ENCODE measurements at regions not wholly inside any gene's neighbourhood (a gene's known extent, or its start where the extent isn't known, plus 50 kb on each side); places are given as distances from the start of the nearest gene placed in this dataset.

DNA sequence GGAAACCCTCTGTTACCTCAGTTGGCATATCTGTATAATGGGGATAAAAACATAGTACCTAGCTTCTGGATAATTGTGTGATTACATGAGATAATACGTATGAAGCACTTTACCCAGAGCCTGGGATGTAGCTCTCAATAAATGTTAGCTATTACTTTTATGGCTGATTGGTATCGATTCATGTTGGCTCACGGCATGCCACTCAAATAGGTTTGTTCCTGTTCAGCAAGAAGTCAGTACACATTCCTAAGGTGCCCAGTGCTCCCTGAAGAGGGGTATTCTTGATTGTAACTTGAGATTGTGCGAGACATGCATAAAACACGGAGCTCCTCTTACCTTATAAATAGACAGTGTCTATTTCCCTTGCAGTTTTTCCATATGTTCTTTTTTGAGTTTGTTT is 78.5 kb upstream of the GALNT2 start:
- Histone ChIP-seq H3K27ac (no peak overlapping the region), H3K4me3 (no peak overlapping the region), H3K4me1 (replicated peaks) (no peaks in the 10 kb centered on the region), H3K36me3 (no peaks in the 10 kb centered on the region), H3K27me3 (replicated peaks; ENCODE audit: insufficient read depth) (no peaks in the 10 kb centered on the region), H3K9me3 (no peaks in the 10 kb centered on the region)
- 32% methylated on average over 5 of the region's 5 CpGs for WGBS
- TF ChIP-seq POLR2AphosphoS5 (IDR thresholded peaks at IDR 0.05), result peak; percentile 78
- TF ChIP-seq POLR2A (IDR thresholded peaks at IDR 0.05), result no peak
- TF ChIP-seq, protein P1, sequence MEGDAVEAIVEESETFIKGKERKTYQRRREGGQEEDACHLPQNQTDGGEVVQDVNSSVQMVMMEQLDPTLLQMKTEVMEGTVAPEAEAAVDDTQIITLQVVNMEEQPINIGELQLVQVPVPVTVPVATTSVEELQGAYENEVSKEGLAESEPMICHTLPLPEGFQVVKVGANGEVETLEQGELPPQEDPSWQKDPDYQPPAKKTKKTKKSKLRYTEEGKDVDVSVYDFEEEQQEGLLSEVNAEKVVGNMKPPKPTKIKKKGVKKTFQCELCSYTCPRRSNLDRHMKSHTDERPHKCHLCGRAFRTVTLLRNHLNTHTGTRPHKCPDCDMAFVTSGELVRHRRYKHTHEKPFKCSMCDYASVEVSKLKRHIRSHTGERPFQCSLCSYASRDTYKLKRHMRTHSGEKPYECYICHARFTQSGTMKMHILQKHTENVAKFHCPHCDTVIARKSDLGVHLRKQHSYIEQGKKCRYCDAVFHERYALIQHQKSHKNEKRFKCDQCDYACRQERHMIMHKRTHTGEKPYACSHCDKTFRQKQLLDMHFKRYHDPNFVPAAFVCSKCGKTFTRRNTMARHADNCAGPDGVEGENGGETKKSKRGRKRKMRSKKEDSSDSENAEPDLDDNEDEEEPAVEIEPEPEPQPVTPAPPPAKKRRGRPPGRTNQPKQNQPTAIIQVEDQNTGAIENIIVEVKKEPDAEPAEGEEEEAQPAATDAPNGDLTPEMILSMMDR (IDR thresholded peaks at IDR 0.05), result no peak
- DNase-seq (ENCODE audit: low spot score), result peak; percentile 61
- intact Hi-C loops (cut with DNase I), result no loop called here

DNA sequence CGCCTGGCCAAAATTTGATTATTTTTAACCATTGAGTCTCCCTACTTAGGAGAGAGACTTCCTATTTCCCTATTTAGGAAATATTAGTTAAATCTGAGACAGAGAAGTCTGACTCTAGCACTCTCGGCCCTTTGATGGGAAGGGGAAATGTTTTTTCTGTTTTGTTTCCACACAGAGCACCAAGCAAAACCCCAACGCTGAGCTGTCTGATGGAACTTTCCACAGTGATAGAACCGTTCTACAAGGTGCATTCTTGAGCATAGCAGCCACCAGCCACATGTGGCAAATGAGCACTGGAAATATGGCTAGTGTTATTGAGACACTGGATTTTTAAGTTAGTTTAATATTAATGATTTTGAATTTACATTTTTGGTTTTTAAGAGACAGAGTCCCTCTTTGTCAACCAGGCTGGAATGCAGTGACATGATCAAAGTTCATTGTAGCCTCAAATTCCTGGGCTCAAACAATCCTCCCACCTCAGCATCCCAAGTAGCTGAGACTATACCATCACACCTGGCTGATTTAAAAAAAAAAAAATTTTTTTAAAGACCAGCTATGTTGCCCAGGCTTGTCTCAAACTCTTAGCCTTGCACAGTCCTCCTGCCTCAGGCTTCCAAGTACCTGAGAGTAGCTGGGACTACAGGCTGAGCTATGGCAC is 77.3 kb upstream of the GALNT2 start:
- Histone ChIP-seq H3K27ac (no peak overlapping the region), H3K4me1 (replicated peaks) (no peaks in the 10 kb centered on the region), H3K27me3 (replicated peaks; ENCODE audit: insufficient read depth) (no peaks in the 10 kb centered on the region), H3K36me3 (no peaks in the 10 kb centered on the region), H3K4me3 (no peak overlapping the region), H3K9me3 (no peaks in the 10 kb centered on the region)
- DNase-seq (ENCODE audit: low spot score), result no peak
- intact Hi-C loops (cut with DNase I), result no loop called here
- TF ChIP-seq POLR2AphosphoS5 (IDR thresholded peaks at IDR 0.05), result no peak
- TF ChIP-seq, protein P1 (IDR thresholded peaks at IDR 0.05), result no peak
- no peak for TF ChIP-seq POLR2A (IDR thresholded peaks at IDR 0.05)
- 89% methylated on average over 4 of the region's 4 CpGs for WGBS

DNA sequence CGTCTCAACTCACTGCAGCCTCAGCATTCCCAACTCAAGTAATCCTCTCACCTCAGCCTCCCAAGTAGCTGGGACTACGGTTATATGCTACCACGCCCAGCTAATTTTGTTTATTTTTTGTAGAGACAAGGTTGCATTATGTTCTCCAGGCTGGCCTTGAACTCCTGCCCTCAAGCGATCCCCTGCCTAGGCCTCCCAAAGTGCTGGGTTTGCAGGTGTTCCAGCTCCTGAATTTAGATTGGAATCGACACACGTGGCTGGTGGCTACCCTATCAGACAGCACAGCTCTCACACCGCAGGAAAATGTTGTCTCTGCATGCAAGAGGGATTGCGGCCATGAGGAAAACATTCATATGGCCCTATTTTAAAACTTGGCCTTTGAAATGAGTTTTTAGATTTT is 76.7 kb upstream of the GALNT2 start:
- Histone ChIP-seq H3K36me3 (no peaks in the 10 kb centered on the region), H3K27me3 (replicated peaks; ENCODE audit: insufficient read depth) (no peaks in the 10 kb centered on the region), H3K4me1 (replicated peaks) (no peaks in the 10 kb centered on the region), H3K4me3 (no peak overlapping the region), H3K9me3 (no peaks in the 10 kb centered on the region), H3K27ac (no peak overlapping the region)
- intact Hi-C loops (cut with DNase I), result no loop called here
- 86% methylated on average over 8 of the region's 8 CpGs for WGBS
- no peak for TF ChIP-seq POLR2AphosphoS5 (IDR thresholded peaks at IDR 0.05)
- TF ChIP-seq, protein P1 (IDR thresholded peaks at IDR 0.05), result no peak
- TF ChIP-seq POLR2A (IDR thresholded peaks at IDR 0.05), result no peak
- no peak for DNase-seq (ENCODE audit: low spot score)

DNA sequence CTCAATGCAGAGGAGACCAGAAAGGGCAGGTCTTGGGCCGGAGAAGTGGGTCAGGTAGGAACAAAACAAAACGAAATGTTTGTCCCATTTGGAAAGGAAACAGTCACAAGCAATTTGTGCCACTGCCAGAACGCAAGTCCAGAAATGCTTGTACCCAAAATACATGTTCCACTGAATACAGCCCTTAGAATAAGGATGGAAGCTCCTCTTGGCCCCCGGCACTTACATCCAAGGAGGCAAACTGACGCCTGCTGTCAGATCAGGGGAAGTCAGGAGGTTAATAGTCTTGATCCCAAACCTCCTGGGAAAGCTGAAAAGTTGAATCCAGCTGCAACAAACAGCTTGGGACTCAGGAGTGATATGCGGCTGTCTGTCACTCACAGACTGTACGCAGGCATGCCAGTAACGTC is 75.9 kb upstream of the GALNT2 start:
- Histone ChIP-seq H3K27ac (no peak overlapping the region), H3K9me3 (no peaks in the 10 kb centered on the region), H3K4me1 (replicated peaks) (no peaks in the 10 kb centered on the region), H3K27me3 (replicated peaks; ENCODE audit: insufficient read depth) (no peaks in the 10 kb centered on the region), H3K4me3 (no peak overlapping the region), H3K36me3 (no peaks in the 10 kb centered on the region)
- intact Hi-C loops (cut with DNase I), result no loop called here
- TF ChIP-seq POLR2A (IDR thresholded peaks at IDR 0.05) (no peak), POLR2AphosphoS5 (IDR thresholded peaks at IDR 0.05) (no peak)
- TF ChIP-seq, protein P1 (IDR thresholded peaks at IDR 0.05), result no peak
- 49% methylated on average over 8 of the region's 8 CpGs for WGBS
- DNase-seq (ENCODE audit: low spot score), result no peak

DNA sequence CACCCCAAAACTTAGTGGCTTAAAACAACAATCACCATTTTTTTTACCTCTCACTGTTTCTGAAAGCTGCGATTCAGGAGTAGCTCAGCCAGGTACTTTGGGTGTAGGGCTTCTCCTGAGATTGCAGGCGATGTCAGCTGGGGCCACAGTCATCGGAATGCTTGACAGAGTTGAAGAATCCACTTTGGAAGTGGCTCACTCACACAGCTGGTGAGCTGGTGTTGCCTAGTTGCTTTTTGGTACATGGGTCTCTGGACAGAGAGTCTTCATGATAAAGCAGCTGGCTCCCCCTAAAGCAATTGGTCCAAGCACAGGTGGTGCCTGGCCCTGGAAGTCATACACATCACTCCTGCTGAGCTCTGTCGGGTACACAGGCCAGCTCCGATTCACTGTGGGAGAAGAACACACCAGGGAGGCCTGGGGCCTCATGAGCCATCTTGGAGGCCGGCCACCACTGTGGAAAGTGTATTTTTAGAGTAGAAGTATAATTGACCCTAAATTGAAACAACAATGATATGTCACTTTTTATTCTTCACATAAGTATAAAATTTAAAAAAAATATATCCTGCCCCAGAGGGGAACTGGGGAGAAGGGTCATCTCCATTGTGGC is 75.2 kb upstream of the GALNT2 start:
- DNase-seq (ENCODE audit: low spot score), result no peak
- no peaks in the 10 kb centered on the region for H3K9me3 ChIP-seq
- no peak overlapping the region for H3K27ac ChIP-seq
- no peaks in the 10 kb centered on the region for H3K27me3 ChIP-seq (replicated peaks; ENCODE audit: insufficient read depth)
- intact Hi-C loops (cut with DNase I), result no loop called here
- H3K4me1 ChIP-seq (replicated peaks), result no peaks in the 10 kb centered on the region
- H3K36me3 ChIP-seq, result no peaks in the 10 kb centered on the region
- TF ChIP-seq POLR2A (IDR thresholded peaks at IDR 0.05) (no peak), POLR2AphosphoS5 (IDR thresholded peaks at IDR 0.05) (no peak)
- TF ChIP-seq, protein P1 (IDR thresholded peaks at IDR 0.05), result no peak
- WGBS, result 81% methylated on average over 6 of the region's 6 CpGs
- no peak overlapping the region for H3K4me3 ChIP-seq

Data from prostate gland (tissue), 2 donors.